CD14-positive monocyte (primary cell): ENCODE measurements at regions not wholly inside any gene's neighbourhood (a gene's known extent, or its start where the extent isn't known, plus 50 kb on each side); places are given as distances from the start of the nearest gene placed in this dataset.

Source experiments
- DNase-seq, 3 donors: peaks; one replicate each; pipeline ENCODE4 v3.0.0-alpha.2; 2011 to 2022
- H2AFZ ChIP-seq: 2 replicates; pipeline ENCODE4 v1.6.0; 2012; ENCODE audit warnings: mild to moderate bottlenecking, low read depth, low read length, inconsistent platforms; ENCODE audit not compliant: insufficient read depth, poor library complexity, severe bottlenecking
- H3K27ac ChIP-seq, 2 donors: 1 replicate in 1 of 2; 2 replicates in 1 of 2; pipeline ENCODE4 v1.5.1; 2012 to 2013; ENCODE audit warnings: low read length in 2 of 2, control low read depth in 1 of 2, inconsistent platforms in 1 of 2, low read depth in 1 of 2, mild to moderate bottlenecking in 1 of 2
- H3K27me3 ChIP-seq, 2 donors: one replicate each; pipeline versions ENCODE4 v1.6.0 to v1.6.1; 2011 to 2013; ENCODE audit warnings: low read length in 2 of 2; ENCODE audit not compliant: control insufficient read depth in 2 of 2, insufficient read depth in 2 of 2
- H3K36me3 ChIP-seq, 2 donors: replicated peaks in 1 of 2; 1 replicate in 1 of 2; 2 replicates in 1 of 2; pipeline versions ENCODE4 v1.5.1 to v1.6.1; 2012 to 2013; ENCODE audit warnings: low read length in 2 of 2, control low read depth in 1 of 2, inconsistent platforms in 1 of 2, mild to moderate bottlenecking in 1 of 2; ENCODE audit not compliant: insufficient read depth in 2 of 2, control insufficient read depth in 1 of 2
- H3K4me1 ChIP-seq, 2 donors: 1 replicate in 1 of 2; 2 replicates in 1 of 2; pipeline versions ENCODE4 v1.5.1 to v1.6.1; 2012 to 2013; ENCODE audit warnings: low read length in 2 of 2, control low read depth in 1 of 2, inconsistent platforms in 1 of 2, mild to moderate bottlenecking in 1 of 2, moderate library complexity in 1 of 2; ENCODE audit not compliant: insufficient read depth in 2 of 2, control insufficient read depth in 1 of 2
- H3K4me2 ChIP-seq: replicated peaks from 2 replicates; pipeline ENCODE3; 2012; ENCODE audit warnings: low read length, moderate library complexity, mild to moderate bottlenecking; ENCODE audit not compliant: poor library complexity, severe bottlenecking; ENCODE audit errors: extremely low read depth
- H3K4me3 ChIP-seq, 3 experiments: fragments of 200-600 bp in 1 of 3; sonication (generic) in 1 of 3; replicated peaks in 1 of 3; 1 replicate in 2 of 3; 2 replicates in 1 of 3; pipeline ENCODE4 v1.5.1; 2011 to 2013; ENCODE audit warnings: low read length in 3 of 3, mild to moderate bottlenecking in 3 of 3, control low read depth in 2 of 3, low read depth in 2 of 3, inconsistent platforms in 1 of 3, moderate library complexity in 1 of 3
- H3K79me2 ChIP-seq: 2 replicates; pipeline ENCODE4 v1.6.0; 2012; ENCODE audit warnings: mild to moderate bottlenecking, control low read depth, inconsistent platforms, low read length, moderate library complexity; ENCODE audit not compliant: insufficient read depth
- H3K9ac ChIP-seq: 2 replicates; pipeline ENCODE4 v1.6.0; 2017; ENCODE audit warnings: low read length, mild to moderate bottlenecking; ENCODE audit not compliant: insufficient read depth, poor library complexity, severe bottlenecking
- H3K9me3 ChIP-seq, 2 donors: replicated peaks in 1 of 2; 1 replicate in 1 of 2; 2 replicates in 1 of 2; pipeline versions ENCODE4 v1.5.1 to v1.6.1; 2012 to 2013; ENCODE audit warnings: low read length in 2 of 2, control low read depth in 1 of 2; ENCODE audit not compliant: control insufficient read depth in 1 of 2, insufficient read depth in 1 of 2
- H4K20me1 ChIP-seq: 2 replicates; pipeline ENCODE4 v1.6.0; 2012; ENCODE audit warnings: mild to moderate bottlenecking, low read length, control low read depth, moderate library complexity; ENCODE audit not compliant: insufficient read depth
- H3K27ac Mint-ChIP-seq, 7 donors: one replicate each; pipeline ENCODE4 v1.8.0; 2020; ENCODE audit warnings: mild to moderate bottlenecking in 7 of 7, mixed read lengths in 7 of 7, moderate library complexity in 6 of 7, inconsistent platforms in 2 of 7
- H3K27me3 Mint-ChIP-seq, 3 donors: one replicate each; pipeline ENCODE4 v1.8.0; 2021 to 2022; ENCODE audit warnings: low read depth in 3 of 3, mild to moderate bottlenecking in 3 of 3, mixed read lengths in 3 of 3, moderate library complexity in 3 of 3, inconsistent platforms in 1 of 3
- H3K36me3 Mint-ChIP-seq, 2 donors: one replicate each; pipeline ENCODE4 v1.8.0; 2020; ENCODE audit warnings: mixed read lengths in 2 of 2, inconsistent platforms in 1 of 2, mild to moderate bottlenecking in 1 of 2
- H3K4me1 Mint-ChIP-seq: one replicate; pipeline ENCODE4 v1.8.0; 2020; ENCODE audit warnings: mild to moderate bottlenecking, mixed read lengths
- H3K4me3 Mint-ChIP-seq, 2 donors: one replicate each; pipeline ENCODE4 v1.8.0; 2020; ENCODE audit warnings: mild to moderate bottlenecking in 2 of 2, mixed read lengths in 2 of 2, moderate library complexity in 1 of 2
- H3K9me3 Mint-ChIP-seq, 7 donors: one replicate each; pipeline ENCODE4 v1.8.0; 2020 to 2022; ENCODE audit warnings: mixed read lengths in 7 of 7, mild to moderate bottlenecking in 6 of 7, moderate library complexity in 6 of 7, inconsistent platforms in 2 of 7
- CTCF ChIP-seq: fragments of 200-600 bp; IDR thresholded peaks from one replicate; pipeline ENCODE4 v1.8.0; 2022; ENCODE audit warnings: antibody characterized with exemption, mild to moderate bottlenecking
- WGBS: methylation state at CpG from one replicate; pipeline ENCODE4 v1.1.5; 2013; ENCODE audit warnings: missing lambda C conversion rate; ENCODE audit not compliant: insufficient coverage; 5-methylcytosine and 5-hydroxymethylcytosine counted together
- intact Hi-C, 2 donors: fragments of 100-400 bp; cut with micrococcal nuclease; formaldehyde crosslinking; loops; one replicate each; pipeline versions ENCODE4 v1.15.0 to v1.15.1; 2023

DNA sequence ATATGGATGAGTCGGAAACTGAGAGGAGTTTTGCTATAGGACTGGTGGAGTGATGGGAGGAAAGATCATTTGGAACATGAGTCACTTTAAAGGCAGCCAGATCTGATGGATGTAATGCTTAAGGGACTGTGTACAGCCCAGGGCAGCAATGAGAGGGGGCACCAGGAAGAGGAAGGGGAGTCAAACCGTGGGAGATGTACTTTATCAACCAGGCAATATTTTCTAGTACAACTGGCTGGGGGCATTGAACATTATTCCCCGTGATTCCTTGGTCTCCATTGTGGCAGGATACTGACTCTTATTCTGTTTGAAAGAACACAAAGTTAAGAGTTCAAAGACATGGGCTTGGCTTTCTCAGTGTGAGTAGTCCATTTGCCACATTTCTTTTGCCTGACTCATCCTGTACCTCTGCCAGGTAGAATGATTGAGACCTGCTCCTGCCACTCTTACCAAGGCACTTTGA is 268.2 kb upstream of the NR5A2 start:
- peak overlapping the region in 1 of 7 donors; percentile 1 for H3K27ac Mint-ChIP-seq
- H3K4me3 Mint-ChIP-seq, result no peak overlapping the region
- H3K4me2 ChIP-seq, result no peak overlapping the region

GRCh38 chr1:199762572-199762971 is 264.9 kb upstream of the NR5A2 start:
- no peak overlapping the region for H3K4me3 Mint-ChIP-seq
- no peak for TF ChIP-seq CTCF
- Histone ChIP-seq H3K27me3 (no peaks in the 10 kb centered on the region), H3K27ac (no peak overlapping the region), H2AFZ (no peak overlapping the region), H3K79me2 (no peaks in the 10 kb centered on the region), H3K36me3 (no peaks in the 10 kb centered on the region), H3K4me2 (no peak overlapping the region), H3K4me1 (no peaks in the 10 kb centered on the region), H3K4me3 (no peak overlapping the region), H3K9ac (no peak overlapping the region), H4K20me1 (no peaks in the 10 kb centered on the region), H3K9me3 (peaks cover 0 to 22% of the 10 kb centered on the region in 2 donors)
- peaks cover 7% of the 10 kb centered on the region for H3K4me1 Mint-ChIP-seq
- intact Hi-C loops, result no loop called here
- DNase-seq, result no peak
- no peaks in the 10 kb centered on the region for H3K27me3 Mint-ChIP-seq
- no peak overlapping the region for H3K27ac Mint-ChIP-seq
- WGBS, result no CpG with 5 or more reads among the region's 5 CpGs
- peaks cover 7 to 23% (median 15%) of the 10 kb centered on the region in 7 donors for H3K9me3 Mint-ChIP-seq
- no peaks in the 10 kb centered on the region for H3K36me3 Mint-ChIP-seq

More for the DNA sequence above, 268.2 kb upstream of the NR5A2 start:
- Mint-ChIP-seq H3K27me3 (no peaks in the 10 kb centered on the region), H3K36me3 (no peaks in the 10 kb centered on the region), H3K4me1 (peaks cover 29% of the 10 kb centered on the region), H3K9me3 (peaks cover 0 to 2% (median 0%) of the 10 kb centered on the region in 7 donors)
- Histone ChIP-seq H3K27me3 (no peaks in the 10 kb centered on the region), H3K79me2 (no peaks in the 10 kb centered on the region), H3K9me3 (no peaks in the 10 kb centered on the region), H3K27ac (no peak overlapping the region), H3K36me3 (no peaks in the 10 kb centered on the region), H2AFZ (no peak overlapping the region), H4K20me1 (no peaks in the 10 kb centered on the region), H3K4me1 (peaks cover 10 to 20% of the 10 kb centered on the region in 2 donors), H3K4me3 (no peak overlapping the region), H3K9ac (no peak overlapping the region)
- no peak for TF ChIP-seq CTCF
- intact Hi-C loops, result no loop called here
- no peak for DNase-seq
- WGBS, result 90% methylated on average over 2 of the region's 3 CpGs
